ENCODE measurements at regions not wholly inside any gene's neighbourhood (a gene's known extent, or its start where the extent isn't known, plus 50 kb on each side); places are given as distances from the start of the nearest gene placed in this dataset.

- no peak for DNase-seq (ENCODE audit: low read depth in 2 of 2)
Observed at GRCh38 chr10:47053081-47053798, 142.0 kb downstream of the PTPN20 start.

GRCh38 chr10:47054974-47055373 is 143.7 kb downstream of the PTPN20 start:
- DNase-seq (ENCODE audit: low read depth in 2 of 2): no peak

GRCh38 chr10:47055386-47056246 is 144.4 kb downstream of the PTPN20 start:
- no peak for DNase-seq (ENCODE audit: low read depth in 2 of 2)

GRCh38 chr10:47056247-47056510 is 145.0 kb downstream of the PTPN20 start:
- no peak for DNase-seq (ENCODE audit: low read depth in 2 of 2)

GRCh38 chr10:47057471-47057870 is 146.2 kb downstream of the PTPN20 start:
- no peak for DNase-seq (ENCODE audit: low read depth in 2 of 2)

- no peak for DNase-seq (ENCODE audit: low read depth in 2 of 2)
Observed at GRCh38 chr10:47058032-47058702, 146.9 kb downstream of the PTPN20 start.

GRCh38 chr10:47058961-47059391 is 147.7 kb downstream of the PTPN20 start:
- DNase-seq (ENCODE audit: low read depth in 2 of 2): no peak

GRCh38 chr10:47059606-47060311 is 148.5 kb downstream of the PTPN20 start:
- DNase-seq (ENCODE audit: low read depth in 2 of 2): no peak

- DNase-seq (ENCODE audit: low read depth in 2 of 2): no peak
Observed at GRCh38 chr10:47060356-47060755, 149.1 kb downstream of the PTPN20 start.

- no peak for DNase-seq (ENCODE audit: low read depth in 2 of 2)
Observed at GRCh38 chr10:47060993-47061500, 149.8 kb downstream of the PTPN20 start.

- DNase-seq (ENCODE audit: low read depth in 2 of 2): no peak
Observed at GRCh38 chr10:47061776-47062175, 150.5 kb downstream of the PTPN20 start.

- no peak for DNase-seq (ENCODE audit: low read depth in 2 of 2)
Observed at GRCh38 chr10:47062441-47063200, 151.4 kb downstream of the PTPN20 start.

- no peak for DNase-seq (ENCODE audit: low read depth in 2 of 2)
Observed at GRCh38 chr10:47063858-47064257, 152.6 kb downstream of the PTPN20 start.

- no peak for DNase-seq (ENCODE audit: low read depth in 2 of 2)
Observed at GRCh38 chr10:47065903-47066302, 154.7 kb downstream of the PTPN20 start.

GRCh38 chr10:47067949-47068940 is 157.0 kb downstream of the PTPN20 start:
- DNase-seq (ENCODE audit: low read depth in 2 of 2): no peak

- DNase-seq (ENCODE audit: low read depth in 2 of 2): no peak
Observed at GRCh38 chr10:47070541-47070940, 159.3 kb downstream of the PTPN20 start.

GRCh38 chr10:47071891-47072290 is 160.7 kb downstream of the PTPN20 start:
- DNase-seq (ENCODE audit: low read depth in 2 of 2): no peak

- DNase-seq (ENCODE audit: low read depth in 2 of 2): no peak
Observed at GRCh38 chr10:47073967-47074366, 162.7 kb downstream of the PTPN20 start.

GRCh38 chr10:47076949-47077361 is 165.7 kb downstream of the PTPN20 start:
- DNase-seq (ENCODE audit: low read depth in 2 of 2): no peak

GRCh38 chr10:47077386-47077785 is 166.2 kb downstream of the PTPN20 start:
- DNase-seq (ENCODE audit: low read depth in 2 of 2): no peak
